HG03565 (cell line): ENCODE measurements at regions not wholly inside any gene's neighbourhood (a gene's known extent, or its start where the extent isn't known, plus 50 kb on each side); places are given as distances from the start of the nearest gene placed in this dataset.
"Not testable (repeated sequence)": the region's sequence is repeated elsewhere in the genome, so short reads cannot be mapped to it uniquely, and the experiment has no call there.

ENCODE experiments used
- ATAC-seq: cut with Tn5 transposase; IDR thresholded peaks from one replicate; pipeline ENCODE4 v1.9.1; 2021; ENCODE audit warnings: mild to moderate bottlenecking, moderate library complexity; ENCODE audit not compliant: unreplicated experiment

DNA sequence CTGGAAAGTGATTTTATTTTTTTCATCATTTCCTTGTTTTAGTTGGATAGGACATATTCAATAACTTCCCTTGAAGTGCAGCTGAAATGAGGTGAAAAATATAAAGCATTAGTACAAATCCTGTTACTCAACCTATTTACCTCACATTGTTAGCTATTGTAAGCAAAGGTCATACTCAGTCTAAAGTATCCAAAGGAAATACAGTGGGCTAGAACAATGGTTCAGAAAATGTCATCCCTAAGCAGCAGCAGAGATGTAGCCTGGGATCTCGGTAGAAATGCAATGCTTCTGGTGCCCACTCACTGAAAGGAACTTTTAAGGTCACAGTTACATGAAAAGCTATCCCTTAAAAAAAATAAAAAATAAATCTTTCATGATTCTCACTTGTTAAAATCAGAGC, 300.6 kb downstream of the PPP4R3C start:
- no peak for ATAC-seq

DNA sequence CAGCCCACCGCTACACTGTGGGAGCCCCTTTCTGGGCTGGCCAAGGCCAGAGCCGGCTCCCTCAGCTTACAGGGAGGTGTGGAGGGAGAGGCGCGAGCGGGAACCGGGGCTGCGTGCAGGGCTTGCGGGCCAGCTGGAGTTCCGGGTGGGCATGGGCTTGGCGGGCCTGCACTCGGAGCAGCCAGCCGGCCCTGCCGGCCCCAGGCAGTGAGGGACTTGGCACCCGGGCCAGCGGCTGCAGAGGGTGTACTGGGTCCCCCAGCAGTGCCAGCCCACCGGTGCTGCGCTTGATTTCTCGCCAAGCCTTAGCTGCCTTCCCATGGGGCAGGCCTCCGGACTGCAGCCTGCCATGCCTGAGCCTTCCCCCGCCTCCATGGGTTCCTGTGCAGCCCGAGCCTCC, 306.2 kb downstream of the PPP4R3C start:
- ATAC-seq = not testable (repeated sequence)

DNA sequence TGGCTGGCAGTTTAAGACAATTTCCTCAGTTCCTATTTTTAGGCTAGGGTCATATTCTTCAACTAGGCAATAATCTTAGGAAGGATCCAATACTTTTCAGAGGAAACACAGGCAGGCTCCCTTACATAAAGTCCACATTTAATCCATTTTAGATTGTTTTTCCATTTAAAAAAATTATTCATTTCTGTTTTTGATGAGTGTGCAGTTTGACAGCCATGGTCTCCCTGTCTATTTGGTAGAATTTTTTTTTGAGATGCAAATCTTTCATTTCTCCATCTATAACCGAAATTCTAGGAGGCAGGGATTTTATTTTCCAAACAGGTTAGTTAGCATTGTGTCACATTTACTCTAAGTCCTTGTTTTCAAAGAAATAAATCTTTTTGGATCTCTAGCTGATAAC, 326.8 kb downstream of the PPP4R3C start:
- no peak for ATAC-seq

DNA sequence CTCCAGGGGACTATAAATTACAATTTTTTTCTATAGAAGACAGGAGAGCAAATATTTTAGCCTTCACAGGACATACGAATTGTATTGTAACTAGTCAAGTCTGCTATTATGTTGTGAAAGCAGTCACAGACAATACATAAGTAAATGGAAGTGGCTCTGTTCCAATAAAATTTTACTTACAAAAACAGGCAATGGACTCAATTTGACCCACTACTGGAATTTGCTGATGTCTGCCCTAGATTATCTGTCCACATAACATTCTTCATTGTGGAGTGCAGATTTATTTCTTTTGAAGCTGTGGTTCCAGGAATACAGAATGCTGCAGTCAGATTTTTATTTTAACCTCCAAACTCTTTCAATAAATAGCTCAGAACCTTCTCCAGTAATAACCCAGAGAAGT, 330.3 kb downstream of the PPP4R3C start:
- ATAC-seq = no peak

DNA sequence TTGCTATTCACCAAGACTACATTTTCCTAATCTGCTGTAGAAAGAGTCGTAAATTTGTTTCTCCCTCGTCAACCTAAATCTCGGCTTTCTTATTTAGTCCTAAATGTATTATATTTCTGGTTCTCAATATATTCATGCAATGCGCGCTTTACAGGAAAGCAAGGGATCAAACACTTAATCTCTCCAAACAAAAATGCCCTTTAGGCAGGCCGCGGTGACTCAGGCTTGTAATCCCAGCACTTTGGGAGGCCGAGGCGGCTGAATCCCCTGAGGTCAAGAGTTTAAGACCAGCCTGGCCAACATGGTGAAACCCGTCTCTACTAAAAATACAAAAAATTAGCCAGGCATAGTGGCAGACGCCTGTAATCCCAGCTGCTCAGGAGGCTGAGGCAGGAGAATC, 376.0 kb downstream of the PPP4R3C start:
- ATAC-seq = not testable (repeated sequence)

DNA sequence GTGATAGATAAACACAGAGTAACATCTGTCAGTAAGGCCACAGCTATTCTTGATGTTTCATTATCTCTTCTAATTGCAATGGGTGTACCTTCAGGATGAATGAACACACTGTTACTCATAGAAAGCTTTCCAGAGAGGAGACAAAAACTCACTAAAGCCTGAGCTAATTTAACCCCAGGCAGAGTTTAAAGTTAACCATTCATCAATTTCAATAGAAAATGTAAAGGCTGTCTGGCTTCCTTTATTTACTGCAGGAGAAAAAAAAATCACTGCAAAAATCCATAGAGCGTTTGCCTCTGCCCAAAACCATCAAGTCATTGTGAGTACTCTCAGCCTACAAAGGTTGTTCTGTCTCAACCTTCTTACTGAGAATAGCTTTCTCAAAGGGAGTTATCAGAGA, 376.9 kb downstream of the PPP4R3C start:
- no peak for ATAC-seq

DNA sequence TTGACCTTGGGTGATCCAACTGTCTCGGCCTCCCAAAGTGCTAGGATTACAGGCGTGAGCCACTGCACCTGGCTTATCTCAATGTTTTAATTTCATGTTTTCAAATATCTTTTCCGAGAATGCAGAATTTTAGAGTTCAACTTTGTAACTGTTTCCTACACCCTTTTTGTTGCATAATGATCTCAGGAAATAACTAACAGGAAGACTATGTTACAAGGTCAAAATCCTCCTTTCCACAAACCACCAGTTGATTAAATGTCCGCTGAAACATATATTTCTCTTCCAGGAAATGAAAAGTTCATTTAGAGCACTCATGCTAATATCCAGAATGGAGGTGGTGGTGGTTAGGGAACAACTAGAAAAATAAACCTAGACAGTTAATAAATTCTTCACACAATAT, 377.8 kb downstream of the PPP4R3C start:
- no peak for ATAC-seq

DNA sequence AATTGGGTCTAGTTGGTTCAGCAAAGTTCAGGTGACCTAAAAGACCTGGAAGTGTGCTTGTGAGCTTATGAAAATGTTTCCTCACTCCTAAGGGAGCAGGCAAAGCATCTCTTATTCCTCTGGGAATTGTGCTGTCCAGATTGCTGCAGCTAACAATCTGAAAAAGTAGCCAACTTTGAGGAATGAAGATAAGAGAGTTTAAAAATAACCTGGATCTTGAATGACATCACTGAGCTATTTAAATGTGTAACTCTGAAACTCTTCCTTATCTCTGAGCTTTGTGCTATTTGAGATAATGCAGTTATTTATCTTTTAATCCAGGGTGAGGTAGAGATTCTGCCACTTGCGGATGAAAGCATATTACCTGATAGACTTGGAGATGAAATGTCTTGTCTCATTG, 384.8 kb downstream of the PPP4R3C start:
- no peak for ATAC-seq

DNA sequence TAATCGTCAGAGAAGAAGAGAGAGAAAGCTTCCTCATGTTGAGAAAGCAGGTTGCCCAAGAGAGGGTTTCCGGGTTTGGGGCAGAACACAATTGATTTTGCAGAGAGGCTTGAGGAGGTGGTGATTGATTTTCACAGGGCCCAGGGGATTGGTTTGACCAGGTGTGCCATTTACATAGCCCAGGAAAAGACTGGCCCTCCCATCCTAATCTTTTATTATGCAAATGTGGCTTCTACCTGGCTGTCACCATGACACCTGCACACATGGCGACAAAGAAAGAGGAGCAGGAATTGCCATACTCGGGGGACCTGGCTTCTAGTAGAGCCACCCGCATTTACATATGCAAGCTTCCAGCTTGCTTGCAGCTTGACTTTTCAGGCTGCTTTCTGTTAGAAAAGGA, 405.3 kb downstream of the PPP4R3C start:
- ATAC-seq = no peak

DNA sequence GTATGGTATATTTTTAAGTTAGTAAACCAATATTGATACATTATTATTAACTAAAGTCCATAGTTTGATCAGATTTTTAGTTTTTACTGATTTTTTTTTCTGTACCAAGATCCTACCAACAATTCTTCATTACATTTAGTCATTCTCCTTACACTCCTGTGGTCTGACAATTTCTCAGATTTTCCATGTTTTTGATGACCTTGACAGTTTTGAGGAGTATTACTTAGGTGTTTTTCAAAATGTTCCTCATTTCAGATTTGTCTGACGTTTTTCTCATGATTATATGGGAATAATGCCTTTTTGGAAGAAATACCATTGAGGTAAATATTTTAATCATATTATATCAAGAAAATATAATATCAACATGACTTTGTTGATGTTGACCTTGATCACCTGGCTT, 423.8 kb downstream of the PPP4R3C start:
- ATAC-seq = no peak

DNA sequence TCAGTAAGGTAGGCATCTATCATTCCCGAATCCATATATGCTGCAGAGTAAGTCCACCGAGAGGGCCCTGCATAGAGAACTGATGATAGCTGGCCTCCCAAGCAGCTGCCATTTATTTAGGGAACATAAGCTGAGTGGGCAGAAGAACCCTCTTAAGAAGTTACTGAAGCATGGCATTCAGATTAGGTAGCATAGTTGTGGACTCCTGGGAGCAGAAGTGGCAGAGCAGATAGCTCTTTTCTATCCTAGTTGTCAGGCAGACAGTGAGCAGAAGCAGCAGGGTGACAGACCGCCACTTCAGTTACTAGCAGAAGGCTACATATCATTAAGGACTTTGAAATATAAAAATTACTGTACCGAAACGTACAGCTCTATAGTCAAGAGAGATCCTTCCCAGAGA, 454.7 kb downstream of the PPP4R3C start:
- ATAC-seq = no peak

DNA sequence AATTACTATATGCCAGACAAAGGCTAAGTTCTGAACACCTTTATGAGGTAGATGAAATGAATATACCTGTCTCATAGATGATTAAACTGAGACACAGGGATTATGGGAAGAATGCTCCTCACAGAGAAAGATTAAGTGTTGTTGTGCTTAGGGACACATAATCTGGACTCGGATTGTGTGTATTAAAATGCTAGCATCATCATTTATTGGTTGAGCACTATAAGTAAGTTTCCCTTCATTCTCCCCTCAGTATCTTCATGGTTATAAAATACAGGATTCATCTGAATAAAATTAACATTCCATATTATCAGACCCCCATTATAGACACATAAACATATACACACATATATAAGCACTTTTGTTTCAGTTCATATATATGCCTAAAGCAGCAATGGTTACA, 463.5 kb downstream of the PPP4R3C start:
- no peak for ATAC-seq

DNA sequence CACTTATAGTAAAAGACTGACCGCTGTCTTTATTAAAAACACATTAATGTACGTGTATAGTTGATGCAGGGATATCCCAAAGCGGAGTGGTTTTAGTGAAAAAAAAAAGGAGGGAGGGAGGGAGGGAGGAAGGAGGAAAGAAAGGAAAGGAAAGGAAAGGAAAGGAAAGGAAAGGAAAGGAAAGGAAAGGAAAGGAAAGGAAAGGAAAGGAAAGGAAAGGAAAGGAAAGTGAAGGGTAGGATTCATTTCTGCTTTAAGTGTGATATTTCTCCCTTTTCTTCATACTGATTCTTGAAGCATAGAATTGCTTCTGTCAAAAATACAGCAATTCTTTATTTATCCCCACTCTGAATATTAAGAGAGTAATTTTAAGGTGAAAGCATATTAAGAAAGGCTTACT, 504.9 kb downstream of the PPP4R3C start:
- ATAC-seq = no peak

DNA sequence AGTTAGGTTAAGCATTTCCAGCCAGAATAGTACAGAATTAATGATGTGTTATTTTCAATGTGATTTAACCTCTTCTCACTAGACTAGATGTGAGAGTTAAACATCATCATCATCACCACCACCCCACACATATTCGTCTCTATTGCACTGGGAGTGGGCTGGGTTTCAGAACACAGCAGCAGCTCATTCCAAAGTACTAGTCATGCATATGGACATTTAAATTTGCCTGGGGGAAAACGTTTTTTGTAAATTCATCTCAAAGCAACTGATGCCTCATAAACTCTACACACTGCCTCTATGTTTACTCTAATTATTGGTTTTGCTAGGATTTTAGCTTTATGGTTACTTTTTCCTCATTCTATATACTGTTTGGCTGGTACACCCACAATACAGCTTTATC, 509.1 kb downstream of the PPP4R3C start:
- ATAC-seq = no peak

DNA sequence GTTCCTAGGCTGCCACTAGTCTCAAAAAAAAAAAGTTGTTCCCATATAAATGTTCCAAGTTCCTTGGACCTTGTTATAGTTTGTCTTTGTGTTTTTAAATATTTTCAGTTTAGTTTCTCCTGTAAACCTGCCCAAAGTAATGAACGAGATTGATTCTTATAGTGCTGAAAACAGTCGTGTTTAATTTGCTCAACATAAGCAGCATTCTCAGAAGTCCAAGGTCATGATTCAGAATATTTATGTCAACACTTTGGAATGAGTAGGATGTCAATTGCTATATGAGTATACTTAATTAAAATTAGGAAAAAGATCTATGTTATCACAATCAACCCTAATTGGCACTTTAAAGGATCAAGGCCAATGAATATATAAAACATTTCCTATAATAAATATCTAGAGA, 510.9 kb downstream of the PPP4R3C start:
- no peak for ATAC-seq

DNA sequence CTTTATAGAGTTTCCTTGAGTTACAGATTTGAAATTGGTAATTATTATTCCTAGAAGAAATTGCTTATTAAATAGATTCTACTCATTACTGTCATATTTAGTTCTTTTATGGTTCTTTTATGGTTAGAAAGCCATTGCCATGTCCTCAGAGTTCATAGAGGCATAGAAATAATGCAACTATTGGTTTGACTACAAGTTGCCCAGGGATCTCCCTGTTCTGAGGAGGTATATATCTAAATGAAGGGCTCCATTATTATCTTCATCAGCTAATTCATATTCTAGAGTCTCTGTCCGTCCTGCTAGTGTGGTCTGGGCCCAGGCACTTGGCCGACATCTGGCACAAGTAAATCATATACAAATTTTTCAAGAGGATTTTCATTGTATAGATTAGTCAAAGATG, 535.7 kb downstream of the PPP4R3C start:
- no peak for ATAC-seq

DNA sequence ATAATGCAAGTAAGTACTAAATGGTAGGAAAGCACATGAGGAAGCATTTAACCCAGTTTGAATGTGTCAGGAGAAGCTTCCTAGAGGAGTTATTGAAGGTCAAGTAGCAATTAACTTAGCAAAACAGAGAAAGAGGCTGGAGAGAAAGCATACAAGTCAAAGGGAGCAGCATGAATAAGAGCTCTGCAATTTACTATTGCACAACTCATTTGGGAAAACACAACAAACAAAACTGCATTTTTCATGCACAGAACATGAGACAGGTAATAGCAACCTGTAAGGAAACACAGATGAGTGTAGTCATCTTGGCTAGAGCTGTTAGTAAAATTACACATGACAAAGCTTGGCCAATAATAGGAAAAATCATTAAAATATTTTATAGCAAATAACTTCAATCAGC, 538.1 kb downstream of the PPP4R3C start:
- no peak for ATAC-seq

DNA sequence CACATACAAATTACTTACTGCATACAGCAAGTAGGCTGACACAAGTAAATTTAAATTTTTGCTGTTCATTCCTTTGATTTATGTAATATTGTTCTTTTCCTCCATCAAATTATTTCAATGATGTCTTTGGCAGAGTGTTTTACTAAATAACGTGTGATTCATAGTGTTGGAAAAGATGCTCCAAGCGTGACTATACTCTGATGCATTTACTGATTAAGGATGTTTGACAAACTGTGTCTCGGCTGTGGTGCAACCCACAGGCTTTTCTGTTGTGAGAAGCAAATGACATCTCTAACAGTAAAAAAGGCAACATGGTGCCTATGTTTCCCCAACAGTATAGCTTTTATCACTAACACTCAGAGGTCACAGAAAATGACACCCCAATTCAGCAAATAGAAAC, 540.9 kb downstream of the PPP4R3C start:
- no peak for ATAC-seq

DNA sequence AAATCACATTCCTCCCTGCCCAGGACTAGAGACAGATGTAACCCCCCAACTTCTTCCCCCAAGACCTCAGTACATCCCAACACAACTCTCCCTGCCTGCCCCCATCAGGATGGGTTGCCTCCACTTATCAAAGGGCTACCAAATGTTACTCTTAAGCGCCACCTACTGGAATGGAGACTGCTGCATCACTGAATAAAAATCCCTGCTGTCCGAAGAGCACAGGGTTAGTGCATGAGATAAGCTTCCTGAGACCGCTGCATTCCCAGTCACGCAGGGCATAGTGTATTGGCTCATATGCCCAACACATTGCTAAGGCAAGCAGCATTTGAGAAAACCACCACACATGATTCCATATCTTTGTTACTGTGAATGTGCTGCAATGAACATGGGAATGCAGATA, 544.5 kb downstream of the PPP4R3C start:
- no peak for ATAC-seq

DNA sequence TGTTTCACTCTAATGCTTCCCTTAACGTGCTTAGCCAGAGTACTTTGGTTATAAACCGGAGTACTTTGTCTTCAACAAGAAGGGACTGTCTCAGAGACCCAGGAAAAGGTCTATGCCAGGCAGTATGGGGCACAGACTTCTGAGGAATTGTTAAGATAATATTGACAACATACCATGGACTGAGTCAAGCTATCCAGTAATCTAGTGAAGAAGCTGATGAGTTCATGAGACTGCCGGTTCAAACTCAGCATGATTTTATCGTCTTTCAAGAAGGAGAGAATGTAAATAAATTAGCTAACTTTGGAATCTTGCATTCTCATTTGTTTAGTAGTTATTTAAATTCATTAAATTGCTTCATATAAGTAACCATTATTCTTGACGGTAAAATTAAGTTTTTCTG, 546.1 kb downstream of the PPP4R3C start:
- ATAC-seq = no peak

DNA sequence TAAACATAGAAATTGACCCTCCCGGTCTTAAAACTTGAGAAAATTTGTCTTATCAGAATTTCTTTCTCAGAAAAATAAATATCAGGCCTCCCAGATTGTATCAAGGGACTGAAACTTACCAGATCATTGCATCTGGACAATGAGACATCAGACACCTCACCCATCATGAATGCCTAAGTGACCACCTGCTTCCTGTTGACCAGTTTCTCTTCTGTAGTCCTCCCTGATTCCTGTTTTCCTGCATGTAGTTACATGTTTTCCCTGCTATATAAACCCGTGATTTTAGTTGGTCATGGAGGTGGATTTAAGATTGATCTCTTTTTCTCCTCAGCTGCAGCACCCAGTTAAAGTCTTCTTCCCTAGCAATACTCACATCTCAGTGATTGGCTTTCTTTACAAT, 548.1 kb downstream of the PPP4R3C start:
- no peak for ATAC-seq

DNA sequence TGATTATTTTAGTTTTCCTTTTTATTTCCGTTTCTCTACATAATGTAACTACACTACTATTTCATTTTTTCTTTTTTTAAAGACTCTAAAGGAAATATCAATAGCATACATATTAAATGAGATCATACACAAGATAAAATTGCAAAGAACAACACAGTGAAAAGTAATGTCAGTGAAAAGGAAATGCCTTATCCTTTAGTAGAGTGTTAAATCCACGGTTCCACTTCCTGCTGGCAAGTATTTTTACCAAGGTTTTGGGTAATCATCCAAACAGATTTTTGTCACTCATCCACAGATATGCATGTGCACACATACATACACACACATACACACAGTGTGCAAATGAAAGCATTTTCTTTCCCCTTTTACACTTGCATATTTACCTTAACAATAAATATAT, 548.9 kb downstream of the PPP4R3C start:
- ATAC-seq = no peak

DNA sequence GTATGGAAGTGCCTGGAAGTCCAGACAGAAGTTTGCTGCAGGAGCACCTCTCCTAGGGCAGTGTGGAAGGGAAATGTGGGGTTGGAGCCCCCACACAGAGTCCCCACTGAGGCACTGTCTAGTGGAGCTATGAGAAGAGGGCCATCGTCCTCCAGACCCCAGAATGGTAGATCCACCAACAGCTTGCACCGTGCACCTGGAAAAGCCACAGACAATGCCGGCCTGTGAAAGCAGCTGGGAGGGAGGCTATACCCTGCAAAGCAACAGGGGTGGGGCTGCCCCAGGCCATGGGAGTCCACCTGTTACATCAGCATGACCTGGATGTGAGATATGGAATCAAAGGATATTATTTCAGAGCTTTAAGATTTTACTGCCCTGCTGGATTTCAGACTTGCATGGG, 551.4 kb downstream of the PPP4R3C start:
- not testable (repeated sequence) for ATAC-seq

DNA sequence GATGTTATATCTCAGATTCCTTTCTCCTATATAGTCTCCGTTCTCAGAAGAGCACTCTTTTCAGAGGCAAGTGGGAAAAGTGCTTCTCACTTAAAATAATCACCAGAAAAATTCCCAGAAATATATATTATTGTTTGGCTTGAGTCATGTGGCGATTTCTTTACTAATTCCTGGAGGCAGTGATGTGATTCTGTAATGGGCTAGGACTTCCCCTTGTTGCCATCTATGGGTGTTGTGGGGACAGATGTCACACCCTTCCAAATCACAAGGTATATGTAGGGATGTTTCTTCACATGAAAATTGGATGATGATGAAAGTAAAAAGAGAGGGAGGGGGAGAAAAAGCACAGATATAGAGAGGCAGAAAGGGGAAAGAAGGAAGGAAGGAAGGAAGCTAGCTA, 553.4 kb downstream of the PPP4R3C start:
- no peak for ATAC-seq
